Mesenchymal stem cell (in vitro differentiated cells and primary cell): ENCODE measurements at regions not wholly inside any gene's neighbourhood (a gene's known extent, or its start where the extent isn't known, plus 50 kb on each side); places are given as distances from the start of the nearest gene placed in this dataset.

Experiments used
- DNase-seq: peaks from one replicate; pipeline ENCODE4 v3.0.0-alpha.2; 2013
- H2AFZ ChIP-seq: one replicate; pipeline ENCODE4 v1.6.1; 2013; ENCODE audit warnings: low read depth, mild to moderate bottlenecking, control low read depth, inconsistent platforms, low read length, moderate library complexity
- H2AK5ac ChIP-seq: 2 replicates; pipeline ENCODE4 v1.6.1; 2013; ENCODE audit warnings: low read length, moderate library complexity, mild to moderate bottlenecking, inconsistent platforms; ENCODE audit not compliant: severe bottlenecking
- H2BK120ac ChIP-seq: one replicate; pipeline ENCODE4 v1.6.1; 2013; ENCODE audit warnings: low read depth, mild to moderate bottlenecking, inconsistent platforms, low read length, moderate library complexity
- H2BK12ac ChIP-seq, 2 experiments: one replicate each; pipeline ENCODE4 v1.6.1; 2013; ENCODE audit warnings: inconsistent platforms in 2 of 2, low read length in 2 of 2, mild to moderate bottlenecking in 2 of 2, moderate library complexity in 2 of 2, control low read depth in 1 of 2
- H2BK15ac ChIP-seq: one replicate; pipeline ENCODE4 v1.6.1; 2013; ENCODE audit warnings: mild to moderate bottlenecking, low read depth, inconsistent platforms; ENCODE audit not compliant: poor library complexity, severe bottlenecking
- H2BK5ac ChIP-seq: 2 replicates; pipeline ENCODE4 v1.6.1; 2013; ENCODE audit warnings: low read depth, mild to moderate bottlenecking, low read length, control low read depth, inconsistent platforms; ENCODE audit not compliant: poor library complexity, severe bottlenecking
- H3K14ac ChIP-seq, 2 experiments: one replicate each; pipeline ENCODE4 v1.6.1; 2013; ENCODE audit warnings: inconsistent platforms in 2 of 2, low read length in 2 of 2, control low read depth in 1 of 2, mild to moderate bottlenecking in 1 of 2, moderate library complexity in 1 of 2
- H3K18ac ChIP-seq, 2 experiments: one replicate each; pipeline ENCODE4 v1.6.1; 2013; ENCODE audit warnings: inconsistent platforms in 2 of 2, low read length in 2 of 2, control low read depth in 1 of 2, low read depth in 1 of 2, mild to moderate bottlenecking in 1 of 2
- H3K23ac ChIP-seq, 2 experiments: one replicate each; pipeline ENCODE4 v1.6.1; 2013; ENCODE audit warnings: inconsistent platforms in 2 of 2, low read length in 2 of 2, mild to moderate bottlenecking in 2 of 2, moderate library complexity in 2 of 2, control low read depth in 1 of 2
- H3K27ac ChIP-seq: 2 replicates; pipeline ENCODE4 v1.5.1; 2013; ENCODE audit warnings: mild to moderate bottlenecking, moderate library complexity, low read length, control low read depth, inconsistent platforms; ENCODE audit not compliant: poor library complexity, severe bottlenecking
- H3K27me3 ChIP-seq, 2 experiments: 2 replicates each; pipeline versions ENCODE4 v1.6.1 to v1.7.0; 2013; ENCODE audit warnings: low read length in 2 of 2, mild to moderate bottlenecking in 2 of 2, moderate library complexity in 2 of 2, control low read depth in 1 of 2, inconsistent platforms in 1 of 2; ENCODE audit not compliant: control insufficient read depth in 1 of 2, insufficient read depth in 1 of 2
- H3K36me3 ChIP-seq, 2 experiments: 2 replicates each; pipeline versions ENCODE4 v1.6.1 to v1.7.0; 2013; ENCODE audit warnings: low read length in 2 of 2, control low read depth in 1 of 2, inconsistent platforms in 1 of 2, low read depth in 1 of 2, mild to moderate bottlenecking in 1 of 2; ENCODE audit not compliant: insufficient read depth in 2 of 2, control insufficient read depth in 1 of 2
- H3K4ac ChIP-seq, 2 experiments: one replicate each; pipeline ENCODE4 v1.6.1; 2013; ENCODE audit warnings: inconsistent platforms in 2 of 2, low read length in 2 of 2, mild to moderate bottlenecking in 2 of 2, moderate library complexity in 2 of 2, control low read depth in 1 of 2, low read depth in 1 of 2
- H3K4me1 ChIP-seq: 2 replicates; pipeline ENCODE4 v1.6.1; 2013; ENCODE audit warnings: low read depth, low read length, control low read depth; ENCODE audit not compliant: control insufficient read depth, insufficient read depth
- H3K4me2 ChIP-seq: 2 replicates; pipeline ENCODE4 v1.6.1; 2013; ENCODE audit warnings: low read length, mild to moderate bottlenecking, inconsistent platforms; ENCODE audit not compliant: poor library complexity, severe bottlenecking
- H3K4me3 ChIP-seq, 2 experiments: 2 replicates each; pipeline versions ENCODE4 v1.5.1 to v1.7.0; 2013; ENCODE audit warnings: low read length in 2 of 2, mild to moderate bottlenecking in 2 of 2, control low read depth in 1 of 2, low read depth in 1 of 2; ENCODE audit not compliant: insufficient read depth in 1 of 2
- H3K79me1 ChIP-seq: replicated peaks from 2 replicates; pipeline ENCODE4 v1.6.1; 2013; ENCODE audit warnings: mild to moderate bottlenecking, control low read depth, low read length, inconsistent platforms; ENCODE audit not compliant: poor library complexity, severe bottlenecking
- H3K9ac ChIP-seq: 2 replicates; pipeline ENCODE4 v1.7.0; 2013; ENCODE audit warnings: mild to moderate bottlenecking, low read length, moderate library complexity
- H3K9me3 ChIP-seq: 2 replicates; pipeline ENCODE4 v1.7.0; 2013; ENCODE audit warnings: mild to moderate bottlenecking, low read length; ENCODE audit not compliant: control insufficient read depth
- H4K8ac ChIP-seq: one replicate; pipeline ENCODE4 v1.6.1; 2013; ENCODE audit warnings: inconsistent platforms, mild to moderate bottlenecking, low read length, moderate library complexity
- H4K91ac ChIP-seq: one replicate; pipeline ENCODE4 v1.6.1; 2013; ENCODE audit warnings: mild to moderate bottlenecking, low read length, inconsistent platforms
- WGBS: methylation state at CpG from one replicate; pipeline ENCODE4 v1.1.7; 2013; ENCODE audit warnings: mixed read lengths; 5-methylcytosine and 5-hydroxymethylcytosine counted together

- Histone ChIP-seq H2AK5ac (no peak overlapping the region), H3K14ac (no peak overlapping the region), H2BK15ac (no peak overlapping the region), H3K9me3 (no peaks in the 10 kb centered on the region), H3K4me1 (no peaks in the 10 kb centered on the region), H3K4me2 (no peak overlapping the region), H3K36me3 (no peaks in the 10 kb centered on the region), H3K4ac (peak overlapping the region; percentile 35 to 45), H3K27me3 (no peaks in the 10 kb centered on the region), H2BK120ac (no peak overlapping the region), H3K18ac (peak overlapping the region; percentile 28 to 82), H2BK5ac (no peak overlapping the region), H4K91ac (peak overlapping the region; percentile 73), H3K27ac (no peak overlapping the region), H3K79me1 (no peaks in the 10 kb centered on the region), H4K8ac (no peak overlapping the region), H3K9ac (no peak overlapping the region), H2BK12ac (peak overlapping the region; percentile 11 to 98), H2AFZ (no peak overlapping the region), H3K4me3 (no peak overlapping the region), H3K23ac (no peak overlapping the region)
- WGBS, result 100% methylated on average over 1 of the region's 5 CpGs
- peak; percentile 42 for DNase-seq
Measured at GRCh38 chr2:203621981-203622515, 84.4 kb upstream of the CD28 start.

- H2BK12ac ChIP-seq, result no peak overlapping the region
- no peak overlapping the region for H2BK15ac ChIP-seq
- no peaks in the 10 kb centered on the region for H3K9me3 ChIP-seq
- H3K23ac ChIP-seq, result no peak overlapping the region
- peak overlapping the region; percentile 58 for H3K9ac ChIP-seq
- H2AFZ ChIP-seq, result no peak overlapping the region
- no peak overlapping the region for H2AK5ac ChIP-seq
- H3K79me1 ChIP-seq, result no peaks in the 10 kb centered on the region
- H4K8ac ChIP-seq, result peak overlapping the region; percentile 83
- H2BK5ac ChIP-seq, result no peak overlapping the region
- H3K4me3 ChIP-seq, result no peak overlapping the region
- H3K36me3 ChIP-seq, result no peaks in the 10 kb centered on the region
- peak overlapping the region; percentile 48 for H3K27ac ChIP-seq
- H3K4me2 ChIP-seq, result no peak overlapping the region
- H3K27me3 ChIP-seq, result no peaks in the 10 kb centered on the region
- H4K91ac ChIP-seq, result no peak overlapping the region
- H3K4me1 ChIP-seq, result no peaks in the 10 kb centered on the region
- peak; percentile 98 for DNase-seq
- no peak overlapping the region for H3K14ac ChIP-seq
- H3K4ac ChIP-seq, result no peak overlapping the region
- 24% methylated on average over 3 of the region's 3 CpGs for WGBS
- H2BK120ac ChIP-seq, result peak overlapping the region; percentile 74
- H3K18ac ChIP-seq, result peak overlapping the region in 1 of 2 experiments; percentile 45
Measured at GRCh38 chr2:203623096-203623495, 83.3 kb upstream of the CD28 start.

- 50% methylated on average over 6 of the region's 6 CpGs for WGBS
- H3K27ac ChIP-seq, result peak overlapping the region; percentile 17
- peak overlapping the region; percentile 74 for H2BK120ac ChIP-seq
Measured at GRCh38 chr2:203623661-203624060, 82.8 kb upstream of the CD28 start.

GRCh38 chr2:203625701-203626100 is 80.7 kb upstream of the CD28 start:
- Histone ChIP-seq H2BK12ac (peak overlapping the region; percentile 54 to 84), H2AFZ (no peak overlapping the region), H3K36me3 (no peaks in the 10 kb centered on the region), H3K23ac (peak overlapping the region in 1 of 2 experiments; percentile 79), H2BK15ac (no peak overlapping the region), H2AK5ac (no peak overlapping the region), H3K4me1 (no peaks in the 10 kb centered on the region), H3K9ac (no peak overlapping the region), H2BK120ac (no peak overlapping the region), H2BK5ac (no peak overlapping the region), H3K4me3 (no peak overlapping the region), H3K27ac (no peak overlapping the region), H3K79me1 (no peaks in the 10 kb centered on the region), H3K27me3 (no peaks in the 10 kb centered on the region), H3K4ac (peak overlapping the region in 1 of 2 experiments; percentile 11), H3K14ac (no peak overlapping the region), H4K8ac (no peak overlapping the region), H3K9me3 (no peaks in the 10 kb centered on the region), H3K4me2 (no peak overlapping the region), H3K18ac (peak overlapping the region in 1 of 2 experiments; percentile 79), H4K91ac (no peak overlapping the region)
- DNase-seq, result no peak
- no CpG with 5 or more reads among the region's 1 CpG for WGBS

More at GRCh38 chr2:203623661-203624060, 82.8 kb upstream of the CD28 start:
- H3K4ac ChIP-seq, result peak overlapping the region in 1 of 2 experiments; percentile 46
- no peak overlapping the region for H3K4me2 ChIP-seq
- no peak overlapping the region for H2BK5ac ChIP-seq
- no peak overlapping the region for H2AFZ ChIP-seq
- no peak overlapping the region for H2AK5ac ChIP-seq
- DNase-seq, result peak; percentile 63
- peak overlapping the region; percentile 52 to 78 for H3K18ac ChIP-seq
- H3K4me3 ChIP-seq, result no peak overlapping the region
- no peaks in the 10 kb centered on the region for H3K9me3 ChIP-seq
- no peaks in the 10 kb centered on the region for H3K4me1 ChIP-seq
- H4K8ac ChIP-seq, result peak overlapping the region; percentile 52
- H3K9ac ChIP-seq, result peak overlapping the region; percentile 58
- no peaks in the 10 kb centered on the region for H3K36me3 ChIP-seq
- no peak overlapping the region for H3K23ac ChIP-seq
- H3K79me1 ChIP-seq, result no peaks in the 10 kb centered on the region
- no peak overlapping the region for H3K14ac ChIP-seq
- H3K27me3 ChIP-seq, result no peaks in the 10 kb centered on the region
- peak overlapping the region; percentile 19 for H4K91ac ChIP-seq
- H2BK12ac ChIP-seq, result peak overlapping the region in 1 of 2 experiments; percentile 83
- H2BK15ac ChIP-seq, result peak overlapping the region; percentile 6
